Right renal pelvis (tissue), 4 donors: ENCODE measurements at regions not wholly inside any gene's neighbourhood (a gene's known extent, or its start where the extent isn't known, plus 50 kb on each side); places are given as distances from the start of the nearest gene placed in this dataset.
"Not testable (repeated sequence)": the region's sequence is repeated elsewhere in the genome, so short reads cannot be mapped to it uniquely, and the experiment has no call there.

Experiments
- DNase-seq, 4 donors: peaks; one replicate each; pipeline ENCODE4 v3.0.0-alpha.2; 2013; ENCODE audit warnings: low read depth in 4 of 4, low spot score in 3 of 4, missing footprints in 1 of 4

DNA sequence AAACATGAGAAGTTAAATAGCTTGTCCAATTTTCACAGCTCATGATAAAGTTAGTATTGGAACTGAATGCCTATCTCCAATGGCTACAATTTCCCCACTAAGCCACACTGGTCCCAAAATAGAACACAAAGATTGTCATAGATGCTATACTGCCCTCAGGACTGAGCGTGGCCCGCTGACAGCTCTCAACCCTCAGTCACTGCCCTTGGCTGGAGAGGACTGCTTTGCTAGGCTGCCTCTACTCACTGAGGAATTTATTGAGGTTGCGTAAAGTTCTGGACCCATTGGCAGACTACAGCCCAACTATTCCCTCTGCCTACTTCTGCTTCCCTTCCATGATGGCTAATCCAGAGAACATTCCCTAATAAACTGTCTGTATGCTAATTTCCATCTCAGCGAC lies 165.5 kb upstream of the BET1 start:
- no peak for DNase-seq

DNA sequence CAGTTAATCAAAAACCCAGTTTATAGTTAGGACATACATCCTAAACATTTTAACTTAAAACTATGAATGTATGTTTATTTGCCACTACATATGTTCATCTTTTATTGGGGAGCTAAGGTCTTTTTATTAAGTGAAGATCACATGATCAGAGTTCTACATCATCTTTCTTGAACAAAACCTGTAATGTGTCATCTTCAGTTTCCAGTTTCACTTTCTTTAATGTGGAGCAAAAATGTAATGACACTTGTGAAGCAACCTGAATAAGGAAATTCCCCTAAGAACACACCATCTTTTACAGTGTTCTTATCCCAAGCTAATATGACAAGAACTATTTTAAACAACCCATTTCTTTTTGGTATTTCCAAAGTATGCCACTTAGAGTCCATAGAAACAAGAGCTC lies 166.7 kb upstream of the BET1 start:
- no peak for DNase-seq

DNA sequence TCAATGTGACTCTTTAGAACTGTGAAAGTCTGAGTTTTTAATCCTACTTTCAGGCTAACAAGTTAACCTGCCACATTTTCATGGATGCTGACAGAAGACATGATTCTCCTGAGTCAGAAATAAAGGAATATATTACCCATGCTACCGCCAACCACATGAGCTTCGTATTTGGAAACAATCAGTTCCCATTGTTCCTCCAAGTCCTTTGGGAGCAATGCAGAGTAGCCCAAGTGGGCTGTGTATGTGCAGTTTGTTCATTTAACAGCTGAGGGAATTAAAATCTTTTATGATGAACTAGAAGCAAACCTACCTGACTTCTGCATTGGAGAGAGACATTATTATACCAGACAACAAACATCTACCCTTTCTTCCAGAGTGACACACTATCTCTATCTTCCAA lies 169.3 kb upstream of the BET1 start:
- no peak for DNase-seq

DNA sequence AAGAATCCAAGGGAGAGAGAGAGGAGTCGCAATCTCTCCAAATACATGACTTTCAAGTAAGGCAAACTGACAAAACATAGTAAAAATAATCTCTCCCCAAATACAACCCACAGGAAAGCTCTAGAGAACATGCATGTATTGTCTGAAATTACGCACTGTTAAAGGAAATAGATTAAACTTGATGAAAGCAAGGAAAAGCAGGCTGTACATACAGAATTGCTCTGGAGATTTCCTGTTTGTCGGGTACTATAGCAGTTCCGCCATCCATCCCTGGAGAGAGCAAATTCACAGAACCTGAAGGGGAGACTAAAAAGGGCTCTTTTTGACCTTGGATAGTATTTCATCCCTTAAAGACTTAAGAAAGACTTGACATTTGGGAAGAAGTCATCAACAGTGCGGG lies 170.2 kb upstream of the BET1 start:
- no peak for DNase-seq

DNA sequence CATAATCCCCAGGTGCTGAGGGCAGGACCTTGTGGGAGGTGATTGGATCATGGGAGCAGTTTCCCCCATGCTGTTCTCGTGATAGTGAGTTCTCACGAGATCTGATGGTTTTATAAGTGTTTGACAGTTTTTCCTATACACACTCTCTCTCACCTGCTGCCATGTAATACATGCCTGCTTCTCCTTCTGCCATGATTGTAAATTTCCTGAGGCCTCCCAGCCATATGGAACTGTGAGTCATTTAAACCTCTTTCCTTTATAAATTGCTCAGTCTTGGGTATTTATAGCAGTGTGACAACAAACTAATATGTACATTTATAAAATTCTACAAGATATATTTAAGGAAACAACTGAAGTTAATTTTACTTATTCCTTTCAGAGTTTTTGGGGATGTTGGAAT lies 170.8 kb upstream of the BET1 start:
- DNase-seq = no peak

DNA sequence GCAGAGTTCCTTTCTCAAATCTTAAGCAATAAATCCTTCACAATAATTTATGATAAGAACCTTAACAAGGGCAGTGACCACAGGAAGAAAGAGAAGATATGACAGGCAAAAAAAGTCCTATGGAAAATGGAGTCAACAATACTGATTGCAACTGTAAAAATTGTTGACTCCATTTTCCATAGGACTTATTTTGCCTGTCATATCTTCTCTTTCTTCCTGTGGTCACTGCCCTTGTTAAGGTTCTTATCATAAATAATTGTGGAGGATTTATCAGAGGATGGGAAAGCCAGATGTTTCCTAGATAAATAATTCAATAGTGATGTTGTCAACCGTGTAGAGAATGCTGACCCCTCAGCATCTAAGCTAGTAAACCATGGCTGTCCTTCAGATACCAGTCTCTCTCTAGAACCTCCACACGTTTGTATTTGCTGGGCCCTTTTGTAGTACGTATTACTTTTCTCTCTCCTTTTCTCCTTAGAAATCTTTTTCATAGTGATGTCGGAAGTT lies 172.6 kb upstream of the BET1 start:
- DNase-seq = no peak

DNA sequence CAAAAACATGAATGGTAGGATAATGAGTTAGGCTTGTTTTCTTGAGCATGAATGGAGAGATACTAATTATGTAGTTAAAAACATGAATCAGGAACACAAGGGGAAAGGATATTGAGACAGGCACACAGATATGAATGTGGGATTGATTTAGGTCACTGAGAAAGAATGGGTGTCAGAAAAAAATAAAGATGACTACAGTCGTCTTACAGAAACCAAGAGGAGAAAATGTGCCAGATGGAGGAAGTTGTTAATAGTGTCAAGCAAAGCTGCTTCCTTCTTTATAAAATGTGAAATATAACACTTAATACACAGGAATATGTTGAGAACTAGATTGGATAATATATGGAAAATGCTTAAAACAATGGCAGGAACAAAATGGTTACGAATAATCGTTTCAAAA lies 173.3 kb upstream of the BET1 start:
- DNase-seq = no peak

DNA sequence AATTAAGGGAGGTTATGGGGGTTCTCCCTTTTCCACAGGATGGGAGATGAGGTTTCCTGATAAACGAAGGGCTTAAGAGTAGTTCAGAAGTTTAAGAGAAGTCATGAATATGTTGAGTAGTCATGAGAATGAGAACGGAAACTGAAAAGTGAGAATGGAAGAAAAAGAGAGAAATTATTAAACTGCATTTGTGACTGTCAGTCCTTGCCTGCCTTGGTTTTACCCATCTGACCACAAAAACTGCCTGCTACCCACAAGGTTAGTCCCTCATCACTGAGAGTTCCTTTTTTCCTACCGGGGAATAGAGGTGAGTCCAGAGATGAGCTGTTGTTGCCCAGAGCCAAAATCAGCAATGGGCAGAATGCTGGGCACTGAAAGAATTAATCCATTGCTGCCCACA lies 174.1 kb upstream of the BET1 start:
- no peak for DNase-seq

DNA sequence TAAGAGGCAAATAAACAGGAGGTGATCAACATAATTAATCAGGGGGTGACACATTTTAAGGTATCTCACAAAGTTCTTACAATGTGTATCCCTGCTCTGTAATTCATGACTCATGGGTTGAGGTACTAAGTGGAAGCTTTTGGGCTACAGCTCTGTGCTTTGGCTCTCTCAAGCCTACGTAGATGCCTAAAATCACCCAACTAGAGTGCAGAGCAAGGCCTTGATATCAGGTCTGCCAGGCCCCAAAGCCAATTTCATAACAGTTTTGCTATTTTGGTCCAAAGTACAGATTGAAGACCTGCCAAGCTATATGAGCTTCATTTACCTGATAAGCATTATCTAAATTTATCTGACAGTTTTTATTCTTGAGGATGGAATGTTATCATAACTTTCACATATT lies 175.3 kb upstream of the BET1 start:
- DNase-seq = no peak

DNA sequence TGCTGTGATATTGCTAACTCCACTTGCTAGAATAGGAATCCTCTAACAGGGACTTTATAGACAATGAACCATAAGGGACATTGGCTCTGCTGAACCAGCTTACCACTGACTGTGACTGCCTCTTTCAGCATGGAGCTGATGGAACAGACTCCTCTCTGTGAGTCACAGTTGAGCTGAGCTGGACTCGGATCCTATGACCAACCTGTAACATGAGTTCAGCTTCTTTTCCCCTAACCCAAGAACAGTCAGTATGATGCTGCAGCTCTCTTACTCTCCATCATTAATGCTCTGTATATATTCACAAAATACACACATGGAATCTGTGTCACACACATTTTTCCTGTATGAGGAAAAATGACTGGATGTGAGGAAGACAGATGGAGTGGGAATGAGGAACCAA lies 177.9 kb upstream of the BET1 start:
- no peak for DNase-seq

DNA sequence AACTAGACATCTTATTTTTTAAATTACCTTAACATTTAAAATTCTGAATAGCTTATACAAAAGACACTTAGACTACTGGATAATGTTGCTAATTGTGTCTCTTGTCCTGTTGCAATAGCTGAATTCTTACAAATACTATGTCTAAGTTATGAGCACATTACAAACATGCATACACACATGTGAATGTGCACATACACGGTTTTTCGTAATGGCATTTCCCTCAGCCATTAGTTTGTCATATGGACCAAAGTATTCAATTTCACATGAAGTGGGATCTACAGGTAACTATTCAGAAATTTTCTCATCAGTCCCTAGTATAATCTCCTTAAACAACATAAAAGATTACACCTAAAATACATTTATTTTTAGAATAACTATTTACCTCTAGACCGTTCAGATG lies 178.6 kb upstream of the BET1 start:
- no peak for DNase-seq

DNA sequence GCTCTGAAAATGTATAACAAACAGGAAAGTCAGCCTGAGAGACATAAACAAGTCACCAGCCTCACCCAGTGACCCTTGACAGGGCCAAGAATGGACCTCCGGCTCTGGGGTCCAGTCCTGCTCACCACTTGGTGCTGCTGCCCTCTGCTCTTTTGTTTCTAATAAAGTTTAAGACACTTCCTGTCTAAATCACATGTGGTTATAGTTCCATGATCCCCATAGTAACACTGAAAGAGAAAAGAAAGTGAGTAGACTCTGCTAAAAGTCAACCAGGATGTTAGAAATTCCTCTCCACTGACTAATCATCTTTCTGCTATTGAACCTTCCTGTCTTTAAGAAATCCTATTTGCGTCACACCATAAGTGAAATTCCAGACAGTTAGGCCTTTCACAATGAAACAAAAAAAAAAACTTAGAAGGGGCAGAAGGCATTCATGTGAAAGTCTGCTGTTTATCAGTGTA lies 179.2 kb upstream of the BET1 start:
- peak in 2 of 4 donors; percentile 5 to 8 for DNase-seq

DNA sequence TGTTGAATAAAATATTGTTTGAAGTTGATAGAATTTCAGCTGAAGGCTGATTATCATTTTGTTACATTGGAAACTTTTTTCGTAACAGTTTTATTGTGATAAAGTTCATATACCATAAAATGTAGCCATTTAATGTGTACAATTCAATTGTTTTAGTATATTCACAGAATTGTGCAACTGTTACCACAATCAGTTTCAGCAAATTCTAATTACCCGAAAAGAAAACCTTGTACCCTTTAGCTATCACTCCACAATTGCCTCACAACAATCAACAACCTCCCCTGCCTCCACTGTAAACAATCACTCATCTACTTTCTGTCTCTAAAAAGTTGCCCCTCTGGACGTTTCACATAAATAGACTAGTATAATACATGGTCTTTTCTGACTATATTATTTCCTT lies 179.7 kb upstream of the BET1 start:
- DNase-seq = no peak

DNA sequence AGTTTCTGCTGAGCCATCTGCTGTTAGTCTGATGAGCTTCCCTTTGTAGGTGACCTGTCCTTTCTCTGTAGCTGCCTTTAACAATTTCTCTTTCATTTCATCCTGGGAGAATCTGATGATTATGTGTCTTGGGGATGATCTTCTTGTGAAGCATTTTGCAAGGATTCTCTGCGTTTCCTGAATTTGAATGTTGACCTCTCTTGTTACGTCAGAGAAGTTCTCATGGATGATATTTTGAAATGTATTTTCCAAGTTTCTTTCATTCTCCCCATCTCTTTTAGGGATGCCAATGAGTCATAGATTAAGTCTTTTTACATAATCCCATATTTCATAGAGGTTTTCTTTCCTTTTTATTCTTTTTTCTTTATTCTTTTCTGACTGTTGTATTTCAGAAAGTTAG lies 184.2 kb upstream of the BET1 start:
- DNase-seq = no peak

DNA sequence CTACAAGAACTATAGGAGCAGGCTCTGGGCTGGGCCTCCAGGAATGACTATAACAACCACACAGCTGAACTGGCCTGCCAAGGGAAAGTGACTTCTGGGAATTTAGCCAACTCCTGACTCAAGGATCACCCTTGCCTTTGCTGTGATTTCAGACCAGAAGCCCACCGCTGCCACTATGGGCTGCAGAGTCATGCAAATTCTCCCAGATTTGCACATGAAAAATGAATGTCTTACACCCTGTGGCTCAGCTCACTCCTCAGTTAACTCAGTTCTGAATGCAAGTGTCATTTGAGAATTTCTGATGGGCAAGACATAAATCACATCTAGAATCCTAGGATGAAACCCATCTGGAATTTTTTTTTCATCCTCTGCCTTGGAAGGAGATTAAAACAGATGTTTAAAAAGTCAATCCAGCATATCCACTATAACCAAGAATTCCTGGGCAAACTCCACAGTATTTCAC lies 186.5 kb upstream of the BET1 start:
- DNase-seq = no peak

DNA sequence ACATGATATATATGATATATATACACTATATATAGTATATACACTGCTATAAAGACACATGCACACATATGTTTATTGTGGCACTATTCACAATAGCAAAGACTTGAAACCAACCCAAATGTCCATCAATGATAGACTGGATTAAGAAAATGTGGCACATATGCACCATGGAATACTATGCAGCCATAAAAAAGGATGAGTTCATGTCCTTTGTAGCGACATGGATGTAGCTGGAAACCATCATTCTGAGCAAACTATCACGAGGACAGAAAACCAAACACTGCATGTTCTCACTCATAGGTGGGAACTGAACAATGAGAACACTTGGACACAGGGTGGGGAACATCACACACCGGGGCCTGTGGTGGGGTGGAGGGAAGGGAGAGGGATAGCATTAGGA lies 190.3 kb upstream of the BET1 start:
- DNase-seq = not testable (repeated sequence)

DNA sequence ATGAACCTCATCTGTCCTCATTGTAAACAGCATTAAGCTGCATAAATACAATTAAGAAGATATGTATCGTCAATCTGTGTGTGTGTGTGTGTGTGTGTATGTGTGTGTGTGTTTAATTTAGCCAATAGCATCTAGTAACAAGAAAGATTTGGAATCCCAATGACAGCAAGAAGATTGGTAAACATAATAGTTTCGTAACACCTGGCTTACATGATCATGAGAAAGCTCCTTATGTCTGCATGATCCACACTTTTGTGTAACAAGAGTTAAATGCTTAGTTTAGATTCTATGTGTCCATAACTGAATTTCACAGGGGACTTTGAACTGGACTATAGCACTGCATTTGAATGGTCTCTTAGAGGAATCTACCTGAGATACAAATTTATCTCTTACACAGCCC lies 191.0 kb upstream of the BET1 start:
- no peak for DNase-seq

DNA sequence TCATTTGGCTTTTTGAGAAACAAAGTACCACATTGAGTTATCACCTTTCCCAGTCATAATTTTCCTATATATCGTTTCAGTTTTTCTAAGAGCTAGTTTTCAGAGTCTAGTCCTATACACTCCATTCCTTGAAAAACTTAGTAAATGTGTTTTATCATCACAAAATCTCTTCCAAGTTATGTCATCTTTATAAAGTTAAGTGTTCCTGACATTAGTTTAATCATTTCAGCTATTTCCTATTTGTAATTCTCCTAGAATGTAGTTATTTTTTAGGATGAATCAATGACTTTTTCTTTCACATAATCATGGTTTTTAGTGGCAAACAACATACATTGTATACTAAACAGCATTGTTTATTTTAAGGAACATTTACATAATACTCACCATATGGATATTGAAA lies 191.7 kb upstream of the BET1 start:
- no peak for DNase-seq

DNA sequence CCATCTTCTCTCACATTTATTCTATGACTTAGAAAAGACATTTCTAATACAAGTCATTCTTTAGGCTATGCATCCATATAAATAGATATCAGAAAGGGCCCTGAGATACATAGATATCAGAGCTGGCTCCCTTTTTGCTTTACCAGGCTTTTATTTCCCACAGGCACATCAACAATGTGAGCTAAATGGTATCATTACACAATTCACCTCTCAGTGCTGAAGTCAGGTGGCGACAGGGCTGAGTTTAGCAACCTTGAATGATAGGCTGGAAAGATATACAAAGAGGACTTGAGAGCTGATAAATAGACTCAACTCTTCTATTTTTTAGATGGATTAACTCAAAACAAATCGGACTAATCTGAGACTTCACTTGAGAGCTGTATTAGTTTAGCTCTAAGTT lies 189.2 kb upstream of the COL1A2 start:
- no peak for DNase-seq

DNA sequence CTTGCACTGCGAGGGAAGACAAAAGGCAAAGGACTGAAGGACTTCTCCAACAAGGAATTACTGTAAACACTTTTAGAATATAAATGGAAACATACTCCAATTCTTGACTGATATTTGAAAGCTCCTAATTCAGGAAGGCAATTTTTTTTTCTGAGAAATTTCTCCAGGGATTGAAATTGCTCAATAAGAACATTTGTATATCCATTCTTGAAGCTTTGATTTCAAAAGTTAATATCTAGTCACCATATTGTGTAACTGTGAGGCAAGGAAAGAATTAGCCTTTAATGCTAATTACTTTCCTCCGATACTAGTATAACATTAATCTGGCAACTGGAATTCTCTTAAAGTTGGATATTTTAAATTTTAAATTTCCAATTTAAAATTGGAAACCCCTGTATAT lies 188.4 kb upstream of the COL1A2 start:
- no peak for DNase-seq

DNA sequence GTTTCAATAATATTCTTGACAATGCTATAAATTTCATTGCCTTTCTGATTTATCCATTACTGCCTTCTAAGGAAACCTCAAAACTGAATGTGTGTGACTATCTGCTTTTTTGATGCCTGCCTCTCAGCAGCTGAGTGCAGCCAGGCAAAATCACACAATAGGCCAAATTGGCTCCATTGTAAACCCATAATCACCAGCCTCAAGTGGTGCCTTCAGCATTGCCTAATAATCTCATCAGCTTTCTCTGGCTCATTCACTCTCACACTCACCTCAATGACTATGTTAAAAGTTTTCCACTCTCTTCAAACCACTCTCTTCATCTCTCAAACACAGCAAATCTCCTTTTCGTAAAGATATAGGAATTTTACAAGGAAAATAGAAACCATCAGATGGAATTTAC lies 182.5 kb upstream of the COL1A2 start:
- DNase-seq = no peak

DNA sequence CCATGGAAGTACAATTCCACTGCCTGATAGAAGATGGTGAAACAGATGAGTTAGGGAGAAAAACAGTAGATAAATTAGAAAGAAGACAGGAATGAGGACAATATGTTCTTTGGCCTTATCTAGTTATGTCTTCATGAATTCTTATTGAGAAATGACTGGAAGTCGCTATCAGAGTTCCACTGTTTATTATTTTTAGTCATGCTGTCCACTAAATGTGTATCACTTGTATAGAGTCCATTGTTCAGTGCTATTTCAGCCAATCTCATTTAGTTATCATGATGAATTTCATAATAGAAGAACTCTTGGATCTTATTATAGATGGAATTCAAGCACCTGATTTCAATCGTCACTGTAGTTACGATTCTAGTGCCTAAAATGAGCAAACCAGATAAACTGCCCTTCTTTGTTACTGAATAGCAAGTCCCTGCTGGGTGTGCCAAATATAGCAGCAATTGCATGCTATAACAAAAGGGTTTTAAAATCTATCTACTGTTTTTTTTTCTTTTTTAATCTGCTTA lies 177.7 kb upstream of the COL1A2 start:
- DNase-seq = no peak

DNA sequence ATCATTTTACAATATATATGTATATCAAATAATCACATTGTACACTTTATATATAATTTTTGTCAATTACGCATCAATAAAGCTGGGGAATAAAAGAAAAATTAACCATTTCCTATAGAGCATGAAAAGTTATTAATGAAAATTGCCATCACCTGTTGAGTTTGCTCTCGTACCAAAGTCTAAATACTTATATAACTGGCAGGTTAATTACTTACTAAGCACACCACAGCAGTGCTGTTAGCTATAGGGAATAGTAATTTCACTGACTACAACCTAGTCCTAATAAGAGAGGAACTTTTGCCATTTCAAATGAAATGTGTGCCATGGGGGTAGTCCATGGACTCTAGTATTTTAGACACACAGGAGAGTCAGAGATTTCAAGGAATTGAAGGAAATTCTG lies 176.9 kb upstream of the COL1A2 start:
- no peak for DNase-seq
